NT2/D1 (cell line): ENCODE measurements at regions not wholly inside any gene's neighbourhood (a gene's known extent, or its start where the extent isn't known, plus 50 kb on each side); places are given as distances from the start of the nearest gene placed in this dataset.

ENCODE experiments used
- DNase-seq: peaks from one replicate; pipeline ENCODE4 v3.0.0-alpha.2; 2011; ENCODE audit warnings: low read depth, low spot score
- H3K27me3 ChIP-seq: 2 replicates; pipeline ENCODE4 v1.6.0; 2011; ENCODE audit warnings: mild to moderate bottlenecking; ENCODE audit not compliant: insufficient read length, insufficient read depth
- H3K36me3 ChIP-seq: 2 replicates; pipeline ENCODE4 v1.6.1; 2011; ENCODE audit warnings: mild to moderate bottlenecking, low read length, mixed read lengths; ENCODE audit not compliant: insufficient read depth, insufficient read length
- H3K4me1 ChIP-seq: 2 replicates; pipeline ENCODE4 v1.5.1; 2011; ENCODE audit not compliant: insufficient read depth, insufficient read length
- H3K4me3 ChIP-seq: 2 replicates; pipeline ENCODE4 v1.5.1; 2011; ENCODE audit warnings: low read depth; ENCODE audit not compliant: insufficient read length
- H3K9ac ChIP-seq: 2 replicates; pipeline ENCODE4 v1.6.0; 2011; ENCODE audit warnings: low read depth; ENCODE audit not compliant: insufficient read length
- H3K9me3 ChIP-seq: 2 replicates; pipeline ENCODE4 v1.5.1; 2011; ENCODE audit warnings: mild to moderate bottlenecking, low read length; ENCODE audit not compliant: insufficient read depth
- SUZ12 ChIP-seq: IDR thresholded peaks from 2 replicates; pipeline ENCODE4 v1.6.1; 2011; ENCODE audit not compliant: insufficient read length, insufficient read depth; ENCODE audit errors: extremely low read depth
- YY1 ChIP-seq: IDR thresholded peaks from 2 replicates; pipeline ENCODE4 v1.6.1; 2011; ENCODE audit not compliant: insufficient read length, insufficient read depth
- ZNF274 ChIP-seq: IDR thresholded peaks from 2 replicates; pipeline ENCODE4 v1.6.1; 2011; ENCODE audit warnings: mild to moderate bottlenecking, low read depth, low read length

DNA sequence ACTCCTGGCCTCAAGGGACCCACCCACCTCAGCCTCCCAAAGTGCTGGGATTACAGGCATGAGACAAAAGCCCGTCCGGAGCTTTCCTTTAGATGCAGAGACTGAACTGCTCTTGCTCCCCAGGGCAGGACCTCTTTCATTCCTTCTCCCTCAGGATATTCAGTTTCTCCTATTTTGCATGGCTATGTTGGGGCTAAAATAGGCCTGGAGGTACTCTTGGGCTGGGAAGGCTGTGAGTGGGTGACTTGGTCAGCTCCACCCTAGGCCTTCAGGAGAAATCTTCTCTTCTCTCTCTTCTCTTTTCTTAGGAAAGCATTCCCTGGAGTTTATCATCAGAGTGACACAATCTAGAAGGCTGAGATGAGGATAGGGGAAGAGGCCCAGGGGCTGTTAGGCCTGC lies 126.4 kb downstream of the LRRC70 start:
- DNase-seq: no peak
- H3K27me3 ChIP-seq: no peaks in the 10 kb centered on the region
- H3K36me3 ChIP-seq: no peaks in the 10 kb centered on the region
- TF ChIP-seq SUZ12: no peak
- no peak for TF ChIP-seq ZNF274
- TF ChIP-seq YY1: no peak
- no peaks in the 10 kb centered on the region for H3K4me1 ChIP-seq
- no peak overlapping the region for H3K9ac ChIP-seq
- H3K4me3 ChIP-seq: no peak overlapping the region
- peaks cover 14% of the 10 kb centered on the region for H3K9me3 ChIP-seq

DNA sequence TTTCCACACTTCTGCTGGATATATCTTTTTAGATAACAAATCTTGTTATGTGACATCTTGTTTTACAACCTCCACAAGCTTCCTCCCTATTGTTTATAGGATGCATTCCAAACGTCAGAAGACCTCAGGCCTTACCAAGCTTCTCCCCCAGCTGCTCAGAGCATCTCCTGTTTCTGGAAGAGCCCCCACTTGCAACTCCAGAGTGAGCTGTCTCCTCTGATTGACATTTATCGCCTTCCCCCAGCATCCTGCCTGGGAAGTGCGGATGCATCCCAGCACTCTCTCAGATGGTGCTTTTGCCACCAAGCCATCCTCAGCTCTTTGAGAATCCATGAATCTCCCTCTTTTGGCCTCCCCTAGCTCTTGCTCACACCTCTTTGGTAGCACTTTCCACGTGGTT lies 123.5 kb downstream of the LRRC70 start:
- DNase-seq: no peak
- H3K9ac ChIP-seq: no peak overlapping the region
- no peaks in the 10 kb centered on the region for H3K9me3 ChIP-seq
- H3K36me3 ChIP-seq: no peaks in the 10 kb centered on the region
- no peaks in the 10 kb centered on the region for H3K27me3 ChIP-seq
- H3K4me1 ChIP-seq: no peaks in the 10 kb centered on the region
- TF ChIP-seq YY1 (no peak), SUZ12 (no peak), ZNF274 (no peak)
- no peak overlapping the region for H3K4me3 ChIP-seq

DNA sequence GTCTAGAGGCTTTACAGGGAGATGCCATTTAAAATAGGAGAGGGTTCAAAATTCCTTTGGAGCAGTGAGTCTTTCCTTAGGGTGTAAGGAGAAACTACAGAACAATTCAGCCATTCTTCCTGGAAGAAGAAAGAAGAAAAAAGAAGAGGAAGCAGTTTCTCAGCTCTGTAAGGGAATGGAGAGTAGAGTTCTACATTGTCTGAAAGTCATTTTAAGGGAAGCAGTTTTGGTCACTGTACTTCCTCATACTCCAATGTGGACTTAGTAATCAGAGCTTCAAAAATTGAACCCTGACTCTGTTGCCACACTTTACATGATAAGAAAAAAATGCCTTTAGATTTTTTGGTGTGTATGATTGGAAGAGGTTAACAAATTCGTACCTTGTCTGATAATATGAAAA lies 122.4 kb downstream of the LRRC70 start:
- Histone ChIP-seq H3K9ac (no peak overlapping the region), H3K9me3 (no peaks in the 10 kb centered on the region), H3K4me3 (no peak overlapping the region), H3K4me1 (no peaks in the 10 kb centered on the region), H3K36me3 (no peaks in the 10 kb centered on the region), H3K27me3 (no peaks in the 10 kb centered on the region)
- TF ChIP-seq YY1 (no peak), ZNF274 (no peak), SUZ12 (no peak)
- no peak for DNase-seq

DNA sequence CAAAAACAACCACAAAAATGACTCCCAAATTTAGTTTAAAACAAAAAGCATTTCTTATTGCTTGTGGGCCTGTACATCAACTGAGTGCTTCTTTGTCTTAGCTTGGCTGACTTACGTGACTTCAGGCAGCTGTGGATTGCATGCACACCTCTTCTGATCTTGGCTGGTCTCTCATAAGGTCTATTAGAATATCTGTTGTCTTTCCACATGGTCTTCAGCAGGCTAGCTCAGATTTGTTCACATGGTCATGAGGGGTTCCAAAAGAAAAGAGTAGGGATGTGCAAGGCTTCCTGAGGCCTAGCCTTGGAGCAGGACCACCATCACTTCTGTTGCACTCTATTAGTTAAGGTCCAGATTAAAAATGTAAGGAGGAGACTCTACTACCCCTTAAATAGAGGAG lies 120.1 kb downstream of the LRRC70 start:
- H3K36me3 ChIP-seq: no peaks in the 10 kb centered on the region
- H3K4me1 ChIP-seq: no peaks in the 10 kb centered on the region
- no peaks in the 10 kb centered on the region for H3K9me3 ChIP-seq
- no peak overlapping the region for H3K9ac ChIP-seq
- no peak for TF ChIP-seq YY1
- H3K27me3 ChIP-seq: no peaks in the 10 kb centered on the region
- no peak overlapping the region for H3K4me3 ChIP-seq
- no peak for DNase-seq

DNA sequence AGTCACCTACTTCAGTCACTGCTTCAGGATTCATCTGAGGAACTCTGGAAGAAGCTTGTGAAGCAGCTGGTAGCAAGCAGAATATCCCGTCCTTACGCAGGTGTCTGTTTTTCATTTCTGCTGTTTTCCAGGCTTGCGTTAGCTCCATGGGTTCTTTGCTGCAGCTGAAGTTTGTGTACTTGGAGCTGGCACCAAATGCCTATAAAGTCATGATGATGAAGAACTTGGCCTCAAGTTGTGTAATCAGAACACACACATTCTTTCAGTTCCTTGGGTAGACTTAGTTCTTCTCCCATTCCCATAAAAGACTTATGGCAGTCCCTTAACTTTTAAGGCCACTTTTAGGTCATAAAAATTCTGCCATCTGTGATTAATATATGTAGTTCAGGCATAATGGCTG lies 116.7 kb downstream of the LRRC70 start:
- H3K9me3 ChIP-seq: no peaks in the 10 kb centered on the region; the same call in 1 of the 2 replicates
- TF ChIP-seq ZNF274 (no peak), YY1 (no peak), SUZ12 (no peak)
- no peak overlapping the region for H3K9ac ChIP-seq
- DNase-seq: no peak
- no peak overlapping the region for H3K4me3 ChIP-seq
- no peaks in the 10 kb centered on the region for H3K4me1 ChIP-seq
- H3K27me3 ChIP-seq: no peaks in the 10 kb centered on the region
- H3K36me3 ChIP-seq: no peaks in the 10 kb centered on the region

DNA sequence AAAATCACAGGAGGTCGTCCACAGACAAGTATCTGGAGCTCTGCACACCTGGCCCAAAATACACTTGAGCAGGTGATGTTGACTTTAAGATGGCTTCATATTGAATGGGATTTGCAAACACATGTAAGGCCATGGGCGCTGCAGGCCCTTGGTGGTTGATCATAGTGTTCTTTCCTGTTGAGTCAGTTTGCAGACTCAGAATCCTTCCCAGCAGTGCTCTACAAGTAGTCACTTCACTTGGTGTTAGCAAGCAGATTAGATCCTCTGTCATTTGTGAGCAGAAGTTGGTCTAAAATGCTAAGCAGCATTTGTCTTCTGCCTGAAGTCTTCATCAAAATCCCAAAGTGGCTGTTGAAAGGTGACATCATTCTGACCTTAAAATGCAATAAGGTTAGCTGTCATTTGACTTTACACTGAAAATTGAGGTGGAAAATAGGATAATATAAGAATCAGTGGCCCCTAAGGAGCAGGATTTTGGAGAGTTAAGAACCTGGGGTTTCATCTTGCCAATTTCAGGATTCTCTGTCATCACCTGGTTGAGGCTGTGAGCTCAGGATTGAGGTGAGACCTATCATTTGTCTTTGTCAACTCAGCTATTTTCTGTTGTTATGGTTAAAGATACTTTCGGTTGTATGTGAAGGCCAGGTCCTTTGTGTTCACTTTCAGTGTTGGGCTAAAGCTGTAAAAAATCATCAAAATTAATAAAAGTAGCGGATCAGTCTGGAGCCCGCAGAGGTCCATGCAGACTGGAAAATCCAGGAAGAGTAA lies 114.5 kb downstream of the LRRC70 start:
- no peak for DNase-seq
- Histone ChIP-seq H3K27me3 (no peaks in the 10 kb centered on the region), H3K9ac (no peak overlapping the region), H3K36me3 (no peaks in the 10 kb centered on the region), H3K4me1 (no peaks in the 10 kb centered on the region), H3K9me3 (no peaks in the 10 kb centered on the region; the same call in 1 of the 2 replicates), H3K4me3 (no peak overlapping the region)
- no peak for TF ChIP-seq YY1

DNA sequence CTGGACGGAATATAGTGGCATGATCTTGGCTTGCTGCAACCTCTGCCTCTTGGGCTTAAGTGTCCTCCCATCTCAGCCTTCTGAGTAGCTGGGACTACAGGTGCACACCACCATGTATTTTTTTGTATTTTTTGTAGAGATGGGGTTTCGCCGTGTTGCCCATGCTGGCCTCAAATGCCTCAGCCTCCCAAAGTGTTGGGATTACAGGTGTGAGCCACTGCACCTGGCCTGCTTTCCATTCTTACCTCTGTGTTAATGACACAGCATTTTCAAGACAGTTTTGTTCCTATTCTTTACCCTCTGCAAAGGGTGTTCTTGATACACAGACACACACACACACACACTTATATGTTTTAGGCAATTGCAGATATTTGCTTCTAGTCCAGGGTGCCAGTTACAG lies 113.3 kb downstream of the LRRC70 start:
- Histone ChIP-seq H3K9me3 (no peaks in the 10 kb centered on the region; the same call in 1 of the 2 replicates), H3K27me3 (no peaks in the 10 kb centered on the region), H3K4me1 (no peaks in the 10 kb centered on the region), H3K9ac (no peak overlapping the region), H3K4me3 (no peak overlapping the region), H3K36me3 (no peaks in the 10 kb centered on the region)
- DNase-seq: no peak
- TF ChIP-seq SUZ12 (no peak), ZNF274 (no peak), YY1 (no peak)
